ES-I3 (cell line): ENCODE measurements at regions not wholly inside any gene's neighbourhood (a gene's known extent, or its start where the extent isn't known, plus 50 kb on each side); places are given as distances from the start of the nearest gene placed in this dataset.
"Not testable (repeated sequence)": the region's sequence is repeated elsewhere in the genome, so short reads cannot be mapped to it uniquely, and the experiment has no call there.

ENCODE experiments used
- H3K36me3 ChIP-seq: 2 replicates; pipeline ENCODE4 v1.6.1; 2013; ENCODE audit warnings: mild to moderate bottlenecking, low read length, control low read depth, moderate library complexity; ENCODE audit not compliant: insufficient read depth
- H3K4me1 ChIP-seq: 2 replicates; pipeline ENCODE4 v1.6.1; 2013; ENCODE audit warnings: mild to moderate bottlenecking, control low read depth, low read length; ENCODE audit not compliant: insufficient read depth
- H3K9ac ChIP-seq: 2 replicates; pipeline ENCODE4 v1.6.1; 2013; ENCODE audit warnings: low read depth, mild to moderate bottlenecking, low read length, moderate library complexity
- H3K9me3 ChIP-seq: 2 replicates; pipeline ENCODE4 v1.6.1; 2013; ENCODE audit warnings: mild to moderate bottlenecking, low read length, moderate library complexity; ENCODE audit not compliant: control insufficient read depth, insufficient read depth

- Histone ChIP-seq H3K9me3 (no peaks in the 10 kb centered on the region), H3K4me1 (no peaks in the 10 kb centered on the region), H3K36me3 (no peaks in the 10 kb centered on the region), H3K9ac (no peak overlapping the region)
Observed at GRCh38 chr18:29457316-29457889, 1280.5 kb upstream of the CDH2 start.

- Histone ChIP-seq H3K9me3 (no peaks in the 10 kb centered on the region), H3K9ac (no peak overlapping the region), H3K4me1 (no peaks in the 10 kb centered on the region), H3K36me3 (no peaks in the 10 kb centered on the region)
Observed at GRCh38 chr18:29449424-29449823, 1272.5 kb upstream of the CDH2 start.

- Histone ChIP-seq H3K4me1 (no peaks in the 10 kb centered on the region), H3K9me3 (no peaks in the 10 kb centered on the region; the same call in 1 of the 2 replicates), H3K9ac (no peak overlapping the region), H3K36me3 (no peaks in the 10 kb centered on the region)
Observed at GRCh38 chr18:29439398-29439797, 1262.5 kb upstream of the CDH2 start.

- Histone ChIP-seq H3K4me1 (no peaks in the 10 kb centered on the region), H3K36me3 (no peaks in the 10 kb centered on the region), H3K9ac (no peak overlapping the region), H3K9me3 (no peaks in the 10 kb centered on the region; the same call in 1 of the 2 replicates)
Observed at GRCh38 chr18:29436459-29436858, 1259.5 kb upstream of the CDH2 start.

GRCh38 chr18:29434650-29435049 lies 1257.7 kb upstream of the CDH2 start:
- no peaks in the 10 kb centered on the region for H3K4me1 ChIP-seq
- peaks cover 3% of the 10 kb centered on the region for H3K9me3 ChIP-seq
- H3K9ac ChIP-seq, result no peak overlapping the region
- H3K36me3 ChIP-seq, result no peaks in the 10 kb centered on the region

GRCh38 chr18:29430416-29430815 lies 1253.5 kb upstream of the CDH2 start:
- no peaks in the 10 kb centered on the region for H3K4me1 ChIP-seq
- no peak overlapping the region for H3K9ac ChIP-seq
- peaks cover 3% of the 10 kb centered on the region for H3K9me3 ChIP-seq
- no peaks in the 10 kb centered on the region for H3K36me3 ChIP-seq

- no peaks in the 10 kb centered on the region for H3K36me3 ChIP-seq
- H3K4me1 ChIP-seq, result no peaks in the 10 kb centered on the region
- H3K9me3 ChIP-seq, result peaks cover 3% of the 10 kb centered on the region; the same call in 1 of the 2 replicates
- H3K9ac ChIP-seq, result no peak overlapping the region
Observed at GRCh38 chr18:29418136-29418535, 1241.2 kb upstream of the CDH2 start.

GRCh38 chr18:29406996-29407395 lies 1230.1 kb upstream of the CDH2 start:
- Histone ChIP-seq H3K9ac (no peak overlapping the region), H3K4me1 (no peaks in the 10 kb centered on the region), H3K9me3 (no peaks in the 10 kb centered on the region), H3K36me3 (no peaks in the 10 kb centered on the region)

- no peaks in the 10 kb centered on the region for H3K36me3 ChIP-seq
- H3K9ac ChIP-seq, result no peak overlapping the region
- H3K4me1 ChIP-seq, result no peaks in the 10 kb centered on the region
- no peaks in the 10 kb centered on the region for H3K9me3 ChIP-seq
Observed at GRCh38 chr18:29397536-29397935, 1220.6 kb upstream of the CDH2 start.

- no peaks in the 10 kb centered on the region for H3K4me1 ChIP-seq
- no peak overlapping the region for H3K9ac ChIP-seq
- no peaks in the 10 kb centered on the region for H3K9me3 ChIP-seq
- H3K36me3 ChIP-seq, result no peaks in the 10 kb centered on the region
Observed at GRCh38 chr18:29383311-29384273, 1206.7 kb upstream of the CDH2 start.

- Histone ChIP-seq H3K4me1 (no peaks in the 10 kb centered on the region), H3K9ac (no peak overlapping the region), H3K36me3 (no peaks in the 10 kb centered on the region), H3K9me3 (peaks cover 2% of the 10 kb centered on the region; the same call in 1 of the 2 replicates)
Observed at GRCh38 chr18:29378651-29379136, 1201.8 kb upstream of the CDH2 start.

- no peaks in the 10 kb centered on the region for H3K4me1 ChIP-seq
- H3K9me3 ChIP-seq, result peaks cover 3% of the 10 kb centered on the region; the same call in 1 of the 2 replicates
- no peaks in the 10 kb centered on the region for H3K36me3 ChIP-seq
- no peak overlapping the region for H3K9ac ChIP-seq
Observed at GRCh38 chr18:29377346-29377745, 1200.4 kb upstream of the CDH2 start.

GRCh38 chr18:29373000-29373399 lies 1196.1 kb upstream of the CDH2 start:
- H3K9ac ChIP-seq, result no peak overlapping the region
- peaks cover 3% of the 10 kb centered on the region; the same call in 1 of the 2 replicates for H3K9me3 ChIP-seq
- no peaks in the 10 kb centered on the region for H3K36me3 ChIP-seq
- H3K4me1 ChIP-seq, result no peaks in the 10 kb centered on the region

GRCh38 chr18:29361843-29362242 lies 1184.9 kb upstream of the CDH2 start:
- peak overlapping the region; percentile 39; the same call in 1 of the 2 replicates for H3K9ac ChIP-seq
- peaks cover 6% of the 10 kb centered on the region; the same call in 1 of the 2 replicates for H3K4me1 ChIP-seq
- H3K36me3 ChIP-seq, result no peaks in the 10 kb centered on the region
- H3K9me3 ChIP-seq, result no peaks in the 10 kb centered on the region

GRCh38 chr18:29360659-29361058 lies 1183.7 kb upstream of the CDH2 start:
- H3K4me1 ChIP-seq, H3K36me3 ChIP-seq, H3K9me3 ChIP-seq: not testable (repeated sequence)
- H3K9ac ChIP-seq, result peak overlapping the region; percentile 39; the same call in 1 of the 2 replicates
